IMR-90 (cell line): ENCODE measurements at regions not wholly inside any gene's neighbourhood (a gene's known extent, or its start where the extent isn't known, plus 50 kb on each side); places are given as distances from the start of the nearest gene placed in this dataset.

ENCODE experiments used
- ATAC-seq: fragments of 200-7000 bp; cut with Tn5 transposase; 2 replicates; pipeline ENCODE4 v1.9.1; 2020; ENCODE audit warnings: low read depth, mild to moderate bottlenecking, moderate library complexity
- BruUV-seq: library from RNA; stranded (reverse); fragments of 400-500 nt; replicated peaks from 2 replicates; lab custom pipeline; 2021; lab: Mats Ljungman, UMichigan
- CTCF ChIA-PET: fragments of 300-600 bp; formaldehyde crosslinking; extraction: SDS; loops from one replicate; lab custom pipeline; 2021; ENCODE audit warnings: antibody characterized with exemption; lab: Yijun Ruan, JAX
- POLR2A ChIA-PET: fragments of 300-600 bp; sonication (Branson Sonifier 250); formaldehyde crosslinking; loops from one replicate; lab custom pipeline; 2022; ENCODE audit warnings: antibody characterized with exemption; ENCODE audit not compliant: unreplicated experiment; lab: Charles Lee
- DNase-seq: peaks from one replicate; pipeline ENCODE4 v3.0.0; 2013
- H2AFZ ChIP-seq: replicated peaks from 2 replicates; pipeline ENCODE3; 2013; ENCODE audit warnings: low read length, mild to moderate bottlenecking; ENCODE audit not compliant: poor library complexity
- H2AK5ac ChIP-seq: 2 replicates; pipeline ENCODE4 v1.6.1; 2013; ENCODE audit warnings: low read depth, low read length, inconsistent platforms
- H2AK9ac ChIP-seq: replicated peaks from 2 replicates; pipeline ENCODE3; 2013; ENCODE audit warnings: mild to moderate bottlenecking, low read depth, low read length, moderate library complexity; ENCODE audit not compliant: poor library complexity
- H2BK120ac ChIP-seq: 2 replicates; pipeline ENCODE4 v1.6.1; 2013; ENCODE audit warnings: low read depth, low read length, inconsistent platforms
- H2BK15ac ChIP-seq: 3 replicates; pipeline ENCODE4 v1.6.1; 2013; ENCODE audit warnings: low read depth, low read length, inconsistent platforms
- H2BK20ac ChIP-seq: 2 replicates; pipeline ENCODE4 v1.6.1; 2013; ENCODE audit warnings: low read depth, mild to moderate bottlenecking, inconsistent platforms, low read length, moderate library complexity
- H2BK5ac ChIP-seq: 2 replicates; pipeline ENCODE4 v1.6.1; 2013; ENCODE audit warnings: mild to moderate bottlenecking, low read depth, low read length, inconsistent platforms; ENCODE audit not compliant: poor library complexity, severe bottlenecking
- H3K14ac ChIP-seq: replicated peaks from 2 replicates; pipeline ENCODE4 v1.6.1; 2013; ENCODE audit warnings: low read depth, low read length, inconsistent platforms
- H3K18ac ChIP-seq: 2 replicates; pipeline ENCODE4 v1.6.1; 2013; ENCODE audit warnings: low read depth, low read length, control low read depth
- H3K23ac ChIP-seq: 2 replicates; pipeline ENCODE4 v1.6.1; 2013; ENCODE audit warnings: low read depth, low read length, inconsistent platforms
- H3K27ac ChIP-seq: 2 replicates; pipeline ENCODE4 v1.5.1; 2013; ENCODE audit warnings: mild to moderate bottlenecking, control low read depth, low read length; ENCODE audit not compliant: insufficient read depth
- H3K27me3 ChIP-seq: 2 replicates; pipeline ENCODE4 v1.6.1; 2013; ENCODE audit warnings: low read length; ENCODE audit not compliant: control insufficient read depth, insufficient read depth
- H3K36me3 ChIP-seq: 2 replicates; pipeline ENCODE4 v1.6.1; 2013; ENCODE audit warnings: low read length, mixed read lengths; ENCODE audit not compliant: control insufficient read depth, insufficient read depth
- H3K4ac ChIP-seq: 2 replicates; pipeline ENCODE4 v1.6.1; 2013; ENCODE audit warnings: low read depth, low read length, inconsistent platforms
- H3K4me1 ChIP-seq: 2 replicates; pipeline ENCODE4 v1.6.1; 2013; ENCODE audit warnings: low read length, mixed read lengths; ENCODE audit not compliant: control insufficient read depth, insufficient read depth
- H3K4me2 ChIP-seq: 2 replicates; pipeline ENCODE4 v1.6.1; 2013; ENCODE audit warnings: low read depth, mild to moderate bottlenecking, control low read depth, low read length, moderate library complexity
- H3K4me3 ChIP-seq: 2 replicates; pipeline ENCODE4 v1.5.1; 2013; ENCODE audit warnings: low read depth, mild to moderate bottlenecking, control low read depth, low read length, moderate library complexity; ENCODE audit not compliant: insufficient read depth
- H3K56ac ChIP-seq: 2 replicates; pipeline ENCODE4 v1.6.1; 2013; ENCODE audit warnings: low read length, inconsistent platforms; ENCODE audit not compliant: insufficient read depth; ENCODE audit errors: extremely low read depth
- H3K79me1 ChIP-seq, 2 experiments: 2 replicates each; pipeline ENCODE4 v1.6.1; 2013; ENCODE audit warnings: low read length in 2 of 2, inconsistent platforms in 1 of 2, low read depth in 1 of 2
- H3K9ac ChIP-seq: 2 replicates; pipeline ENCODE4 v1.6.1; 2013; ENCODE audit warnings: low read depth, low read length, control low read depth
- H3K9me1 ChIP-seq: 2 replicates; pipeline ENCODE4 v1.6.1; 2013; ENCODE audit warnings: low read length, inconsistent platforms; ENCODE audit not compliant: insufficient read depth
- H3K9me3 ChIP-seq: 2 replicates; pipeline ENCODE4 v1.6.1; 2013; ENCODE audit warnings: low read length; ENCODE audit not compliant: control insufficient read depth, insufficient read depth
- H4K20me1 ChIP-seq: 2 replicates; pipeline ENCODE4 v1.6.1; 2013; ENCODE audit warnings: low read length, inconsistent platforms; ENCODE audit not compliant: insufficient read depth
- H4K5ac ChIP-seq: 2 replicates; pipeline ENCODE4 v1.6.1; 2013; ENCODE audit warnings: mild to moderate bottlenecking, low read depth, low read length, control low read depth
- H4K8ac ChIP-seq, 2 experiments: 2 replicates each; pipeline ENCODE4 v1.6.1; 2013; ENCODE audit warnings: low read depth in 2 of 2, low read length in 2 of 2, control low read depth in 1 of 2, inconsistent platforms in 1 of 2
- H4K91ac ChIP-seq: 2 replicates; pipeline ENCODE4 v1.6.1; 2013; ENCODE audit warnings: low read depth, low read length, inconsistent platforms; ENCODE audit not compliant: insufficient read depth
- BHLHE40 ChIP-seq: fragments of 150-350 bp; IDR thresholded peaks from 2 replicates; pipeline ENCODE4 v1.6.1; 2016; ENCODE audit warnings: mild to moderate bottlenecking, low read depth, low read length
- CEBPB ChIP-seq: IDR thresholded peaks from 2 replicates; pipeline ENCODE4 v1.6.1; 2012; ENCODE audit warnings: low read depth, low read length, improper control_type of control experiment
- CHD1 ChIP-seq: IDR thresholded peaks from 2 replicates; pipeline ENCODE4 v1.6.1; 2012; ENCODE audit warnings: low read depth, low read length, improper control_type of control experiment
- CTCF ChIP-seq: conservative IDR thresholded peaks from 2 replicates; pipeline ENCODE4 v1.5.1; 2012; ENCODE audit warnings: mild to moderate bottlenecking, low read depth, low read length, improper control_type of control experiment
- ELK1 ChIP-seq: fragments of 150-350 bp; IDR thresholded peaks from 2 replicates; pipeline ENCODE4 v1.6.1; 2016; ENCODE audit warnings: low read depth, mild to moderate bottlenecking, low read length, moderate library complexity, borderline replicate concordance
- FOS ChIP-seq: fragments of 150-350 bp; IDR thresholded peaks from 2 replicates; pipeline ENCODE4 v1.6.1; 2016; ENCODE audit warnings: low read depth, low read length
- MAFK ChIP-seq: IDR thresholded peaks from 2 replicates; pipeline ENCODE4 v1.6.1; 2012; ENCODE audit warnings: low read depth, low read length, improper control_type of control experiment
- MAZ ChIP-seq: IDR thresholded peaks from 2 replicates; pipeline ENCODE4 v1.6.1; 2012; ENCODE audit warnings: low read depth, mild to moderate bottlenecking, low read length, improper control_type of control experiment, moderate library complexity, borderline replicate concordance
- NFE2L2 ChIP-seq: fragments of 150-350 bp; IDR thresholded peaks from 2 replicates; pipeline ENCODE4 v1.6.1; 2016; ENCODE audit warnings: low read depth, mild to moderate bottlenecking, low read length
- POLR2A ChIP-seq: IDR thresholded peaks from 2 replicates; pipeline ENCODE4 v1.6.1; 2012; ENCODE audit warnings: mild to moderate bottlenecking, low read depth, low read length
- RAD21 ChIP-seq: IDR thresholded peaks from 2 replicates; pipeline ENCODE4 v1.6.1; 2012; ENCODE audit warnings: low read length, improper control_type of control experiment
- RCOR1 ChIP-seq: IDR thresholded peaks from 2 replicates; pipeline ENCODE4 v1.6.1; 2012; ENCODE audit warnings: mild to moderate bottlenecking, low read length, improper control_type of control experiment; ENCODE audit not compliant: insufficient replicate concordance
- RFX5 ChIP-seq: IDR thresholded peaks from 2 replicates; pipeline ENCODE4 v1.8.0; 2012; ENCODE audit warnings: low read depth, mild to moderate bottlenecking, low read length, moderate library complexity
- SMC3 ChIP-seq: fragments of 150-350 bp; IDR thresholded peaks from 2 replicates; pipeline ENCODE4 v1.6.1; 2016; ENCODE audit warnings: low read depth, mild to moderate bottlenecking, antibody characterized with exemption, low read length, moderate library complexity
- WGBS, 2 experiments: methylation state at CpG; one replicate each; pipeline versions ENCODE4 v1.1.5 to v1.1.7; 2013; ENCODE audit warnings: missing lambda C conversion rate in 2 of 2; ENCODE audit not compliant: insufficient read length in 1 of 2; ENCODE audit errors: extremely low coverage in 2 of 2; 5-methylcytosine and 5-hydroxymethylcytosine counted together
- dilution Hi-C: fragments of 300-500 bp; cut with HindIII; formaldehyde crosslinking; loops from one replicate; pipeline ENCODE4 v1.14.3; 2018; ENCODE audit warnings: low sequenced_read_pairs; ENCODE audit not compliant: unreplicated experiment
- in situ Hi-C: fragments of 300-500 bp; cut with MboI; formaldehyde crosslinking; loops from 3 replicates; pipeline ENCODE4 v1.14.3; 2019; ENCODE audit warnings: low sequenced_read_pairs, inconsistent platforms, mixed read lengths
- intact Hi-C: fragments of 100-400 bp; cut with micrococcal nuclease; formaldehyde crosslinking; loops from 2 replicates; pipeline ENCODE4 v1.10.0; 2022
- TF ChIP-seq, protein P1 (sequence below): fragments of 150-350 bp; IDR thresholded peaks from 2 replicates; pipeline ENCODE4 v1.6.1; 2017; ENCODE audit warnings: mild to moderate bottlenecking, antibody characterized with exemption, low read length, low read depth

- POLR2A ChIA-PET = no interaction called here
- CTCF ChIA-PET = no interaction called here
- H3K56ac ChIP-seq = no peak overlapping the region
- no peak for TF ChIP-seq RAD21
- TF ChIP-seq NFE2L2 = no peak
- no peak for TF ChIP-seq RCOR1
- no peak for TF ChIP-seq BHLHE40
- TF ChIP-seq FOS = no peak
- no peak for TF ChIP-seq RFX5
- no peak for TF ChIP-seq CEBPB
- TF ChIP-seq, protein P1, sequence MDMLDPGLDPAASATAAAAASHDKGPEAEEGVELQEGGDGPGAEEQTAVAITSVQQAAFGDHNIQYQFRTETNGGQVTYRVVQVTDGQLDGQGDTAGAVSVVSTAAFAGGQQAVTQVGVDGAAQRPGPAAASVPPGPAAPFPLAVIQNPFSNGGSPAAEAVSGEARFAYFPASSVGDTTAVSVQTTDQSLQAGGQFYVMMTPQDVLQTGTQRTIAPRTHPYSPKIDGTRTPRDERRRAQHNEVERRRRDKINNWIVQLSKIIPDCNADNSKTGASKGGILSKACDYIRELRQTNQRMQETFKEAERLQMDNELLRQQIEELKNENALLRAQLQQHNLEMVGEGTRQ = no peak
- no peak for TF ChIP-seq MAZ
- no peak for TF ChIP-seq POLR2A
- no peak for TF ChIP-seq SMC3
- no peak for TF ChIP-seq MAFK
- TF ChIP-seq CTCF = no peak
- no peak for TF ChIP-seq CHD1
- TF ChIP-seq ELK1 = no peak
Measured at GRCh38 chr11:69947059-69947792, 128.0 kb upstream of the FGF3 start.

More at GRCh38 chr11:69947059-69947792, 128.0 kb upstream of the FGF3 start:
- no peaks in the 10 kb centered on the region for H4K20me1 ChIP-seq
- peak overlapping the region; percentile 71 for H3K14ac ChIP-seq
- peak overlapping the region; percentile 90; the same call in 1 of the 2 replicates for H2AK5ac ChIP-seq
- no peaks in the 10 kb centered on the region for H3K27me3 ChIP-seq
- H2BK5ac ChIP-seq = peak overlapping the region; percentile 36
- H4K5ac ChIP-seq = no peak overlapping the region
- H2BK120ac ChIP-seq = peak overlapping the region; percentile 99
- 0 out of 4 replicates have a peak, but pooled peaks cover 0 to 4% of the 10 kb centered on the region in 2 experiments for H3K79me1 ChIP-seq
- H4K91ac ChIP-seq = peak overlapping the region; percentile 98
- H3K36me3 ChIP-seq = no peaks in the 10 kb centered on the region
- in situ Hi-C loops = no loop called here
- H3K18ac ChIP-seq = no peak overlapping the region
- ATAC-seq (no peak), DNase-seq (no peak)
- H2AK9ac ChIP-seq = peak overlapping the region; percentile 73
- H4K8ac ChIP-seq = peak overlapping the region in 1 of 2 experiments; percentile 96; a peak in 1 of 4 replicates
- intact Hi-C loops = no loop called here
- H3K4me1 ChIP-seq = peaks cover 22% of the 10 kb centered on the region
- H3K9me1 ChIP-seq = peaks cover 36% of the 10 kb centered on the region
- H3K9me3 ChIP-seq = no peaks in the 10 kb centered on the region
- BruUV-seq = no TSS peak
- no peak overlapping the region for H3K4me2 ChIP-seq
- H3K23ac ChIP-seq = peak overlapping the region; percentile 67; the same call in 1 of the 2 replicates
- H2BK15ac ChIP-seq = peak overlapping the region; percentile 100; the same call in 2 of the 3 replicates
- H3K27ac ChIP-seq = no peak overlapping the region
- peak overlapping the region; percentile 96 for H2BK20ac ChIP-seq
- no peak overlapping the region for H3K4me3 ChIP-seq
- H2AFZ ChIP-seq = peak overlapping the region; percentile 57
- H3K9ac ChIP-seq = no peak overlapping the region
- WGBS, 2 experiments = 100% methylated on average over 2 of the region's 5 CpGs; no CpG with 5 or more reads in 1 of the 2 experiments
- H3K4ac ChIP-seq = peak overlapping the region; percentile 98
- dilution Hi-C loops = no loop called here
